B cell (primary cell): ENCODE measurements at regions not wholly inside any gene's neighbourhood (a gene's known extent, or its start where the extent isn't known, plus 50 kb on each side); places are given as distances from the start of the nearest gene placed in this dataset.

Experiments
- ATAC-seq: fragments of 200-7000 bp; cut with Tn5 transposase; one replicate; pipeline ENCODE4 v1.10.0; 2021; ENCODE audit warnings: low read depth, mild to moderate bottlenecking, moderate number of reproducible peaks, moderate library complexity
- CTCF ChIA-PET: fragments of 350-600 bp; sonication (Branson Sonifier 250); formaldehyde crosslinking; loops from one replicate; lab custom pipeline; 2021; ENCODE audit warnings: antibody characterized with exemption, inconsistent platforms; lab: Charles Lee
- POLR2A ChIA-PET: fragments of 350-600 bp; sonication (Branson Sonifier 250); formaldehyde crosslinking; loops from one replicate; lab custom pipeline; 2021; ENCODE audit warnings: antibody characterized with exemption; lab: Charles Lee
- DNase-seq: peaks from one replicate; pipeline ENCODE4 v3.0.0; 2013
- H2AFZ ChIP-seq: 2 replicates; pipeline ENCODE4 v1.6.1; 2012; ENCODE audit warnings: mild to moderate bottlenecking, low read depth, low read length; ENCODE audit not compliant: insufficient read depth, poor library complexity, severe bottlenecking
- H3K27ac ChIP-seq, 2 donors: 1 replicate in 1 of 2; 2 replicates in 1 of 2; pipeline ENCODE4 v1.5.1; 2012 to 2013; ENCODE audit warnings: low read length in 2 of 2, mild to moderate bottlenecking in 2 of 2, moderate library complexity in 1 of 2
- H3K27me3 ChIP-seq, 4 experiments: fragments of 200-600 bp in 1 of 4; sonication (generic) in 1 of 4; replicated peaks in 1 of 4; 1 replicate in 2 of 4; 2 replicates in 2 of 4; pipeline versions ENCODE4 v1.6.1 to v1.7.0; 2013 to 2016; ENCODE audit warnings: low read length in 3 of 4, mild to moderate bottlenecking in 2 of 4, mixed read lengths in 1 of 4, moderate library complexity in 1 of 4; ENCODE audit not compliant: insufficient read depth in 4 of 4, control insufficient read depth in 3 of 4; ENCODE audit errors: control extremely low read depth in 1 of 4
- H3K36me3 ChIP-seq, 2 experiments: replicated peaks in 1 of 2; 1 replicate in 1 of 2; 2 replicates in 1 of 2; pipeline versions ENCODE4 v1.6.1 to v1.7.1; 2013; ENCODE audit warnings: low read length in 1 of 2; ENCODE audit not compliant: insufficient read depth in 2 of 2, control insufficient read depth in 1 of 2; ENCODE audit errors: control extremely low read depth in 1 of 2, extremely low read depth in 1 of 2
- H3K4me1 ChIP-seq, 2 donors: fragments of 200-600 bp in 1 of 2; sonication (generic) in 1 of 2; 1 replicate in 1 of 2; 2 replicates in 1 of 2; pipeline versions ENCODE4 v1.5.1 to v1.6.1; 2013 to 2017; ENCODE audit warnings: low read length in 2 of 2; ENCODE audit not compliant: control insufficient read depth in 2 of 2, insufficient read depth in 2 of 2
- H3K4me2 ChIP-seq: replicated peaks from 2 replicates; pipeline ENCODE3; 2012; ENCODE audit warnings: mild to moderate bottlenecking, low read depth, low read length; ENCODE audit not compliant: poor library complexity, severe bottlenecking
- H3K4me3 ChIP-seq, 5 experiments: fragments of 200-600 bp in 1 of 5; sonication (generic) in 1 of 5; 1 replicate in 3 of 5; 2 replicates in 2 of 5; pipeline versions ENCODE4 v1.5.1 to v1.7.0; 2011 to 2016; ENCODE audit warnings: low read length in 4 of 5, mild to moderate bottlenecking in 4 of 5, low read depth in 2 of 5, control low read depth in 1 of 5, moderate library complexity in 1 of 5; ENCODE audit not compliant: insufficient read depth in 1 of 5; ENCODE audit errors: control extremely low read depth in 1 of 5, extremely low read depth in 1 of 5
- H3K79me2 ChIP-seq: fragments of 200-600 bp; sonication (generic); one replicate; pipeline ENCODE4 v1.6.0; 2016; ENCODE audit warnings: low read length; ENCODE audit not compliant: control insufficient read depth, insufficient read depth
- H3K9ac ChIP-seq: fragments of 200-600 bp; sonication (generic); 2 replicates; pipeline ENCODE4 v1.6.1; 2017; ENCODE audit warnings: mild to moderate bottlenecking, low read length, moderate library complexity
- H3K9me3 ChIP-seq, 3 donors: one replicate each; pipeline versions ENCODE4 v1.6.1 to v1.7.1; 2013; ENCODE audit warnings: low read length in 2 of 3; ENCODE audit not compliant: control insufficient read depth in 2 of 3, insufficient read depth in 1 of 3; ENCODE audit errors: control extremely low read depth in 1 of 3
- H4K20me1 ChIP-seq: 2 replicates; pipeline ENCODE4 v1.6.0; 2012; ENCODE audit warnings: mild to moderate bottlenecking, low read length; ENCODE audit not compliant: insufficient read depth, control insufficient read depth, poor library complexity, severe bottlenecking
- H3K27ac Mint-ChIP-seq: one replicate; pipeline ENCODE4 v1.8.0; 2021; ENCODE audit warnings: mixed read lengths
- H3K27me3 Mint-ChIP-seq: one replicate; pipeline ENCODE4 v1.8.0; 2021; ENCODE audit warnings: mixed read lengths
- H3K4me1 Mint-ChIP-seq: one replicate; pipeline ENCODE4 v1.8.0; 2021; ENCODE audit warnings: mixed read lengths
- H3K4me3 Mint-ChIP-seq: one replicate; pipeline ENCODE4 v1.8.0; 2021; ENCODE audit warnings: mixed read lengths
- H3K9me3 Mint-ChIP-seq: one replicate; pipeline ENCODE4 v1.8.0; 2022; ENCODE audit warnings: mixed read lengths; ENCODE audit not compliant: insufficient read depth
- CTCF ChIP-seq: fragments of 200-600 bp; IDR thresholded peaks from one replicate; pipeline ENCODE4 v1.8.0; 2022; ENCODE audit warnings: antibody characterized with exemption, mild to moderate bottlenecking
- EZH2 ChIP-seq: IDR thresholded peaks from 2 replicates; pipeline ENCODE4 v1.6.1; 2012; ENCODE audit warnings: borderline replicate concordance, low read depth, mild to moderate bottlenecking, moderate library complexity, low read length; ENCODE audit not compliant: insufficient read depth, poor library complexity, severe bottlenecking
- WGBS: methylation state at CpG from one replicate; pipeline ENCODE4 v1.1.5; 2013; ENCODE audit warnings: missing lambda C conversion rate; ENCODE audit not compliant: insufficient coverage; 5-methylcytosine and 5-hydroxymethylcytosine counted together
- intact Hi-C: fragments of 100-400 bp; cut with micrococcal nuclease; formaldehyde crosslinking; loops from one replicate; pipeline ENCODE4 v1.10.0; 2022

- H3K27ac Mint-ChIP-seq, result no peak overlapping the region
- H3K27me3 ChIP-seq, result no peaks in the 10 kb centered on the region
- no peaks in the 10 kb centered on the region for H3K4me1 ChIP-seq
- H3K9ac ChIP-seq, result no peak overlapping the region
- H3K27me3 Mint-ChIP-seq, result no peaks in the 10 kb centered on the region
- H3K4me2 ChIP-seq, result no peak overlapping the region
- H3K9me3 ChIP-seq, result no peaks in the 10 kb centered on the region
- no peaks in the 10 kb centered on the region for H3K36me3 ChIP-seq
- no peaks in the 10 kb centered on the region for H3K9me3 Mint-ChIP-seq
- H3K27ac ChIP-seq, result no peak overlapping the region
- no peak for ATAC-seq
- POLR2A ChIA-PET, result no interaction called here
- H4K20me1 ChIP-seq, result no peaks in the 10 kb centered on the region
- CTCF ChIA-PET, result no interaction called here
- no peak overlapping the region for H3K4me3 ChIP-seq
- no peaks in the 10 kb centered on the region for H3K4me1 Mint-ChIP-seq
- intact Hi-C loops, result no loop called here
- no peaks in the 10 kb centered on the region for H3K79me2 ChIP-seq
- H3K4me3 Mint-ChIP-seq, result no peak overlapping the region
- no peak overlapping the region for H2AFZ ChIP-seq
- no CpG with 5 or more reads among the region's 3 CpGs for WGBS
- DNase-seq, result no peak
- TF ChIP-seq CTCF, result no peak
- no peak for TF ChIP-seq EZH2
These were observed 244.5 kb upstream of the LRFN5 start for GRCh38 chr14:41362139-41362538.

DNA sequence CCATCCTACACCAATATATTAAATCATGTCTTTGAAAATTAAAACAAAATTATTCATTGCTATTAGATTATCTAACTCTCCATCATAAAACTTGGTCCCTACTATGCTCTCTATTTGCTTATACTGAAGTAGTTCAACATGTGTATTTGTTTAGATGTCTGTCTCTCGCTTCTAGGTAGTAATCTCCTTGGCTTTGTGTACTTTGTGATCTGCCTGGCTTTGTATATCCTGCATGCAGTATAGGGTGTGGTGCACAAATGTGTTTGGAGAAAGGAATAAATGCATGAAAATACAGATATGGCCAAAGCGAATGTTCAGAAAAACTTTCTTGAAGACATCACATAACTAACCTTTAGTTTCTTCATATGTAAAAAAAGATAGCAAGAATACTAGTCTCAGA is 246.6 kb upstream of the LRFN5 start:
- intact Hi-C loops, result no loop called here

More for the DNA sequence above, 246.6 kb upstream of the LRFN5 start:
- ATAC-seq, result no peak
- no peak overlapping the region for H2AFZ ChIP-seq
- H3K9ac ChIP-seq, result no peak overlapping the region
- no peaks in the 10 kb centered on the region for H3K27me3 ChIP-seq
- H3K9me3 ChIP-seq, result no peaks in the 10 kb centered on the region
- WGBS, result 71% methylated on average over 1 of the region's 2 CpGs
- H3K27ac Mint-ChIP-seq, result no peak overlapping the region
- DNase-seq, result no peak
- H4K20me1 ChIP-seq, result no peaks in the 10 kb centered on the region
- H3K79me2 ChIP-seq, result no peaks in the 10 kb centered on the region
- no peak overlapping the region for H3K4me3 Mint-ChIP-seq
- POLR2A ChIA-PET, result no interaction called here
- H3K27ac ChIP-seq, result no peak overlapping the region
- no peaks in the 10 kb centered on the region for H3K4me1 Mint-ChIP-seq
- CTCF ChIA-PET, result no interaction called here
- no peak overlapping the region for H3K4me3 ChIP-seq
- TF ChIP-seq CTCF (no peak), EZH2 (no peak)
- H3K9me3 Mint-ChIP-seq, result no peaks in the 10 kb centered on the region
- no peaks in the 10 kb centered on the region for H3K36me3 ChIP-seq
- no peak overlapping the region for H3K4me2 ChIP-seq
- no peaks in the 10 kb centered on the region for H3K4me1 ChIP-seq
- no peaks in the 10 kb centered on the region for H3K27me3 Mint-ChIP-seq
